HG03432 (cell line): ENCODE measurements at regions not wholly inside any gene's neighbourhood (a gene's known extent, or its start where the extent isn't known, plus 50 kb on each side); places are given as distances from the start of the nearest gene placed in this dataset.

Source experiments
- ATAC-seq: cut with Tn5 transposase; IDR thresholded peaks from one replicate; pipeline ENCODE4 v1.9.1; 2021; ENCODE audit warnings: mild to moderate bottlenecking, moderate library complexity; ENCODE audit not compliant: unreplicated experiment

DNA sequence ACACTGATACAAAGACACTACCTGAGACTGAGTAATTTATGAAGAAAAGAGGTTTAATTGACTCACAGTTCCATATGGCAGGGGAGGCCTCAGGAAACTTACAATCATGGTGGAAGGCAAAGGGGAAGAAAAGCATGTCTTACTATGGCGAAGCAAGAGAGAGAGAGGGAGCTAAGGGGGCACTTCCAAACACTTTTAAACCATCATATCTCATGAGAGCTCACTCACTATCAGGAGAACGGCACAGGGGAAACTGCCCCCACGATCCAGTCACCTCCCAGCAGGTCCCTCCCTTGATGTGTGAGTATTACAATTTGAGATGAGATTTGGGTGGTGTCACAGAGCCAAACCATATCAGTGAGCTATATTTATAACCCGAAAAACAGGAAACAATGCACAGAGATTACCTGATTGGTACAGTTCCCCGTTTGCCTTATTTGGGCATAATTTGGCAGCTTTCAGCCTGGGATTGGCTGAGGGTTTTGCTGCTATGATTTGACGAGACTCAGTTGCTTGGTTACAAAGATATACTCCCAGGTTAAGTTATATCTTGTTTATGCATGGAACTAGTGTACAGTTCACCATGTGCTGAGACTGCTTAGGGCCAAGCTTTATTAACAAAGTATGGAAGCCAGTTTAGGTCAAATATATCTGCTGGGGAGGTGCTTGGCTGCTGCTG, 184.2 kb downstream of the NR2F2 start:
- ATAC-seq: no peak

DNA sequence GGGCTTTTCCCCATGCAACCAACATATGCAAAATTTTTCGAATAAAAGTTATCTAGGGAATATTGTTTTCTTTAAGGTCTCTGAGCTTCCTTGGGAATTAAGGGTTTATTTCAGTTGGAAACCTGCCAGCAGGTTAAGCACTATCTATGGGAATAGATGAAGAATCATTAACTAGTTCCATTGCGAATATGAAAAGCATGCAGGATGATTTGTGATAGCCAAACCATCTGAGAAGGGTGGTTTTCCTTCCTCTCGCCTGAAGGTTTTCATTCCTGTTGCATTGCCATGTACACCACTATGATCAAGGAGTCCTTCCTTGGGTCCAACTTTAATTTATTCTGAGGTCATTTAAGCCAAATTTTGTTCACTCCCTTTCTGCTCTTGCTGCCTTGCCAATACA, 184.9 kb downstream of the NR2F2 start:
- ATAC-seq: no peak

DNA sequence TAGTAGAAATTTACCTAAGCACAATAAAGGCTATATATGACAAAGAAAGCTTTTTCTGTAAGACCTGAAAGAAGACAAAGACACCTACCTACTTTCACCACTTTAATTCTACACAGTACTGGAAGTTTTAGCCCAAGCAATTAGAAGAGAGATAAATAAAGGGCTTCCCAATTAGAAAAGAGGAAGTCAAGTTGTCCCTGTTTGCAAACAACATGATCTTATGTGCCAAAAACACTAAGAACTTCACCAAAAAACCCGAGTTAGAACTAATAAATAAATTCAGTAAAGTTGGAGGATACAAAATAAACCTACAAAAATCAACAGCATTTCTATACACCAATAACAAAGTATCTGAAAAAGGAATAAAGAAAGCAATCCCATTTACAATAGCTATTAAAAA, 190.9 kb downstream of the NR2F2 start:
- no peak for ATAC-seq

DNA sequence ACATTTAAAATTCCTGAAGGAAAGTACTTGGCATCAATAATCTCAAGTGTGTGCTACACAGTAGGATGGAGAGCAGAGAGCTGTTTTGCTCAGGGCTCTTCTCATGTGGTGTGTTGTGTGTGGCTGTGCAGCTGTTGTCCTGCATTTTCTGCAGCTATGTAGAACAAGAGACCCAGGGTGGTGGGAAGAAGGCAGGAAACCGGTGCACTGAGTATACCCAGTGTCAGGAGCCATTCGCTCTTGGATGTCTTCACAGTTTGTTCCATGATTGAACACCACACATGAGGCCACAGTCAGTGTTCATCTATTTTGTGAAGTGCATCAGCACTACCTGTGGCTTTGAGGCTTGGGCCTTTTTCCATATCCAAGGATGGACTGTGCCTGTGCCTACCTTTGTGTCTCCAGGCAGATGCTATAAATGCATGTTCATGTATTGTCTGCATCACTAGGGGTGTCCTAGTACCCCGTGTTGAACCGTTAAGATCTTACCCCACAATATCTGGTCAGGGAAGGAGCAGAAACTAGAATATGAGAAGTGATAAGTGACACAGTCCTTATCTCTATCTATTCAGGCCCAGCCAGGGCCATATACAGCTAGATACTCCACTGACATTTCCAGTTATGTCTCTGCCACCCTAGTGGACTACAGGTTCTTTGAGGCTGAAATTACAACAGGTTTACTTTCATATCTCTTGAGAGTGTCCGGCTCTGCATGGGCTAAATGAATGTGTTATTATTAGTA, 194.3 kb downstream of the NR2F2 start:
- ATAC-seq: no peak

DNA sequence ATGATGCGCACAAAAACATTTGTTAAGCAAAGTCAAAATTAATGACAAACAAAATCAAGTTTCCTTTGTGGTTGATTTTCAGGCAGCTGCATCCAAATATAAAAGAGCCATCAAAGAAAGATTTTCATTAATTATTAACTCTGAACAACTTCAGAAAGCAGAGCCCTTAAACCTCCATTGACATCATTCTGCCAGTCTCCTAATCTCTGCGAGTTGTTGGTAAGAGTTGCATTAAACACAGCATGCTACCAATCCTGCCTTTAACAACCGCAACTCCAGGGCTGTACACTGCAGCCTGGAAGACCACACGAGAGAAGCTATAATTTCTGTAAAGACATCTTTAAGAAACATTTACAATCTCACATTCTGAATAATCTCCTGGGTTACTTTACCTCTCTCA, 204.6 kb downstream of the NR2F2 start:
- ATAC-seq: no peak

DNA sequence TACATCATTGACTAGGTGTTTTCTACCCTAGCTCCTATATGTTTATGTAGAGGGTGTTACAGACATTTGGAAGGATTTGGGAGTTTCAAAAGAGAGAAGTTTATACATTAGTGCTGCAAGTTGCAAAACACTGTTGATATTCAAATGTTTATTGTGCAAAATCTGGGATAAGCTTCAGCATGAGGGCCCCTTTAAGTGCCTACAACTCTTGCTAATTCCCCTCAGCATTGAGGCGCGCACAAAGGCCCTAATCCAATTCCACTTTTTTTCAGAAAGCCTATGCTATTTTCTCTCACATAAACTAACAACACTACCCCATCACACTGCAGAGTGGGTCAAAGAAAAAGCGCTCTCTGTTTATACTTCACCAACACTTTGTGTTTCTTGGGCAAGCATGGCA, 208.0 kb downstream of the NR2F2 start:
- no peak for ATAC-seq

DNA sequence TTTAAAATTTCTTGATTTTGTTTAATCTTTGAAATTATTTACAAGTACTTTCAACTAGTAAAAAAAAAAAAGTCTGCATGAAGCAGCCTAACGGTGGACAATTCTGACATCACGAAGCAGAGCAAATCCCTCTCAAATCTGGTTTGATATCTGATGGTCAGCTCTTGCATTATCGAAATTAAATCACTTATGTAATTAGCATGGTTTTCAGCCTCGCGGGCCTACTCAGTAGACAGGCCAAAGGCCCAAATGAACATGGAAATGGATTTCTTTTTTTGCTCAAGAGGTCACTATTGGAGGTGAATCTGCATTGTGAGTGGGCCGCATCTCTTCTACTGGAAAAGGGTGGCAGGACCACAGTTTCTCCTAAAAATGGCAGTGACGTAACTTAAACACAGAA, 209.8 kb downstream of the NR2F2 start:
- no peak for ATAC-seq

DNA sequence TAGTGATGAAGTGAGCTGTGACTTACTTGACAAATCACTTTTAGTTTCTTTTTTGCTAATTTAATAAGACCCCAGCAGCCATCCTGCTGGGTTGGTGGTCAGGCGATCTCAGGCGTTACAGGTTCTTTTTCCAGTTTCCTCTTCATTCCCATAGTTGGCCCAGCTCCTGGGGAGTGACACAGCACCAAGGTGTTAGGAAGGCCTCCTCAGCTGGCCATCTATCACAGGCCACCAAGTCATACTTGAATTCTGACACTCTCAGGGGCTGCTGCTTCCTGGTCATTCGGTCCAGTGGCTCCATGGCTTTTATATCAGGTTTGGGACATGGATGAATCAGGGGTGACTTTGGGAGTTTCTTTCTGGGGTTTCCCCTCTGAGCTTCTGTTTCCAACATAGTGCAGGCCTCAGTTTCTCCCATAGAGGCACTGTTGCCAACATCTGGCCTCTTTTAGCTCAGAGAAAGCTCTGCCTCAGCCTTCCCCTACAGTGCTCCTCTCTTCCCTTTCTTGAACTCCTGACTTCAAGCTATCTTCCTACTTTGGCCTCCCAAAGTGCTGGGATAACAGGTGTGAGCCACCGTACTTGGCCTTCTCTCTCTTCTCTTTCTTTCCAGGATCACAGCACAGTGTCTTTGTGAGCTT, 211.8 kb downstream of the NR2F2 start:
- ATAC-seq: no peak

DNA sequence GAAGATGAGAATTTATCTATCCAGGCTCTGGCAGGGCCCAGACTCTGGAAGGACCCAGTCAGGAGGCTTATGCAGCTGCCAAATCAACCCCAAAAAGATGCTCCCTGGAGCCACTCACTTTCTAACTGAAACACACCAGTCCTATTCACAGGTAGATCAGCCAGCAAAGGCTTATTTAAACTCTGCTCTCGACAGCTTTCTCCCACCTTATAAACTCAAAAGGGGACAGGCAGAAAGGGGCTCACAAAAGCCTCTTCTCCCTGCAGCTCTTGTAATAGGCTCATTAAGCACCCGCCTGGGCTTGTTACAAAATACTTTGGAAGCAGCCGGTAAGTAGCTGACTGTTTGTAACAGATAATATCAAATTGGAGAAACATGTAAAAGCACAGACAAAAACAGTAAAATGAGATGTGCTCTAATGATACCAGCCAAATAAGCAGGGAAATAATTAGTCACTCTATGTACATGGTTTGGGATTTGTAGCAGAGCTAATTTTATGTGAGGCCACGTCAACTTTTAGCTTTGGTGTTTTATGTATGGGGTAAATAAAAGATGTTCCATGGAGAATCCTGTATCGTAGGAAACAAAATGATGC, 213.8 kb downstream of the NR2F2 start:
- ATAC-seq: no peak

DNA sequence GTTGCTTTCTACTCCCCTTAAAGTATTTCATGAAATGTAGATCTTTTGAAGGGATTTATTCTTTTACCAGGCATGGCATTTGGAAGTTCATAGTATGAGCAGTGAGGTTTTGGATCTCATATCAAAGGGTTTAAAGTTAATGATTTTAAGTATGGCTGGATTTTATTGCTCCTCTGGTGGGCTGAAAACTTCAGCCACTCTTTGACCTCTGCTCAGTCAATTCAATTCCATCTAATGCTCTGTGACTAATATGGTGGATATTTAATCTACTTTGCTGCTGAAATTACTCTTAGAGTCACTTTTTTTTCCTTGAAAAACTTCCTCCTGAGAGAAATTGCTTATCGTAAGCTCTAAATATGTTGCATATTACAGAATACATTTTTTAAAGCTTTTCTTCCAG, 218.6 kb downstream of the NR2F2 start:
- ATAC-seq: no peak

DNA sequence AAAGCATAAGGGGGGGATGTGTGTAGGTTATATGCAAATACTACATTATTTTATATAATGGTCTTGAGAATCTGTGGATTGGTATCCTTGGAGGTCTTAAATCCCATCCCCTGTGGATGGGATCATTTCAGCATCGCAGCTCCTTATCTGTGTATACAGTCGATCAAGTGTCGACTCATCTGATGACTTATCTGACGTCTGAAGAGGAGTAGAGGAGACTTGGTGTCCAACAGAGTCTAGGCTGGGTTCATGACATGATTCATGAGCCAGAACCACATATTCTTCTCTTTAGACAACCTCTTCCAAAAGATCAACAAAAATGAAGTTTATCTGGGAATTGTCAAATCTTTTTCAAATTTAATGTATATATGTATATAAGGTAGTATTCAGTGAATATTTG, 220.7 kb downstream of the NR2F2 start:
- no peak for ATAC-seq

DNA sequence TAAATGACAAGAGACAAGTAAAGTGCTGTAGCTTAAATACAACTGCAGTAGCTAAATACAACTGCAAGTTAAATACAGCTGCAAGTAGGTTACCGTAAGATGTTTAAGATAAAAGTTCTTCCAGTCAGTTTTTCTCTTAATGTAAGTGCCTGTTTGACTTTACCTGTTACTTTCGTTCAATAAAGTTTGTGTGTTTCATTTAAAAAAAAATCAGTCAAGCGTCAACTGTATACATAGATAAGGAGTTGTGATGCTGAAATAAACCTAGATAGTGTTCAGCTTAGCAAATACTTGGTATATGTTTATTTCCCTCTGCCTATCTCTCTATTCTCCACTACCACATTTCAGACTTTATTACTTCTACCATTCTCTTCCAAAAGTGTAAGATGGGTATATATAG, 221.2 kb downstream of the NR2F2 start:
- ATAC-seq: no peak

DNA sequence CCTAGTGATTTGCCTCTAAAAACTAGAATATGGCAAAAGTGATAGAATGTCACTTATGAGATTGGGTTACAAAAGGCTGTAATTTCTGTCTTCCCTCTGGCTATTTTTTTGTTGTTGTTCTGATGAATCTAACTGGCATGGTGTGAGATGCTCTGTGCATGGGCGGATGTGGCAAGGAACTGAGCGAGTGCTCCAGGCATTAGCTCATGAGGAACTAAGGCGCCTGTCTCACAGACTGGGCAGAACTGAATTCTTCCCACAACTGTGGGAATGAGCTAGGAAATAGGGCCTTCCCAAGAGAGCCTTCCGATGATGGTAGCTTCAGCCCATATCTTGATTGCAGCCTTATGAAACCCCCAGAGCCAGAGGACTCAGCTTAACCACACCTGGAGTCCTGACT, 222.5 kb downstream of the NR2F2 start:
- ATAC-seq: no peak

DNA sequence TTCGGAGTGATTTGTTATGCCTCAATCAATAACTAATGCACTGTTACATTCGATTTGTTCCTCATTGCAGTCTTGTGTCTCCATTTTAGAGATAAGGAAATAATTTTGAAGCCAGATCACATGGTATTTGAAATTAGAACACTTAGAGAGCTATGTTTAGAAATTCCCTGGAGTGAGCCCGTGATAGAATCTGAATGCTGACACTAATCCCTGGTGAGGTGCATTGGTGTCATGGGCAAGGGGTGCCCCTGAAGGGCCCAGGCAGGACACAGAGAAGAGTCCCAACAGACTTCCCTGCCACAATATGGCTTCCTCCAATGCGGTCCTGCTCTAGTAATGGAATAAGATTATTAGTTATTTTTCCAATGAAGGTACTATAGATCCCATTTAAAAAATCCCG, 223.0 kb downstream of the NR2F2 start:
- ATAC-seq: no peak

DNA sequence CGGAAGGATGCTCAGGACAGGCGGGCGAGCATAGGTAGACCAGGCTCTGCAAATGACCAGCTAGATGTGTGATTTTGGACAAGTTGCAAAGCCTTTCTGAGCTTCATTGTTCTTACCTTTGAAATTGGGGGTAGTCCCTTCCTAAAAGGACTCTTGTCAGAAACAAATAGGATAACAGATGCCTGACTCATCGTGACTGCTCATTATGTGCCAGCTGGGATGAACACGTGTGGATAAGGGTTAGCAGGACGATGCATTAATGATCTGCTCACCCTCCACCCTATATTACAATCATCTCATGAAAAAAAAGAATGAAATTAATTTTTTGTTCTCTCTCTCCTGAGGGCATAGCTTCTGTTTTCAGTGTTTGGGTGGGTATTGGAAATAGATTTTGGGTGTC, 223.4 kb downstream of the NR2F2 start:
- no peak for ATAC-seq

DNA sequence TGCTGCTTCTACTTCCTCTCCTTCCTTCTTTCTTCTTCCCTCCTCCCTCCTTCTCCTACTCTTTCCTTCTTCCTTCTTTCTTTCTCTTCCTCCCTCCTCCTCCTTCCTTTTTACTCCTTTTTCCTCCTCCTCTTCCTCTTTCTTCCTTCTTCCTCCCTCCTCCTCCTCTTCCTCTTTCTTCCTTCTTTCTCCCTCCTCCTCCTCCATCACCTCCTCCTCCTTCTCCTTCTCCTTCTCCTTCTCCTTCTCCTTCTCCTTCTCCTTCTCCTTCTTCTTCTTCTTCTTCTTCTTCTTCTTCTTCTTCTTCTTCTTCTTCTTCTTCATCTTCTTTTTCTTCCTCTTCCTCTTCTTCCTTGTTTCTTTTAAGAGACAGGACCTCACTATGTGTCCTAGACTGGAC, 224.0 kb downstream of the NR2F2 start:
- ATAC-seq: no peak

DNA sequence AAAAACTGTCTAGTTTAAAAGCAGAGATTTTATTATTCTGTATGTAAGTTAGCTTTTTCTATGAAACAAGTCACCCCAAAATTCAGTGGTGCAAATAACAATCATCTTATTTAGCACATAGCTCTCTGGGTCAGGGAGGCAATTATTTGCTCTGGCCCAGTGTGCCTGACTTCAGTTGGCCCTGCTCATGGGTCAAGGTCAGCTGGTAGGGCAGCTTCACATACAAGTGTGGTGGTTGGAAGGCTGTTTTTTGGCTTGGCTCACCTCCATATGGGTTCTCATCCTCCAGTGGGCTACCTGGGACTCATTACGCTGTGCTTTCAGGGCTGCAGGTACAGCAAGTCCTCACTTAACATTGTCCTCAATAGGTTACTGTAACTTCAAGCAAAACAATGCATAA, 228.6 kb downstream of the NR2F2 start:
- ATAC-seq: no peak

DNA sequence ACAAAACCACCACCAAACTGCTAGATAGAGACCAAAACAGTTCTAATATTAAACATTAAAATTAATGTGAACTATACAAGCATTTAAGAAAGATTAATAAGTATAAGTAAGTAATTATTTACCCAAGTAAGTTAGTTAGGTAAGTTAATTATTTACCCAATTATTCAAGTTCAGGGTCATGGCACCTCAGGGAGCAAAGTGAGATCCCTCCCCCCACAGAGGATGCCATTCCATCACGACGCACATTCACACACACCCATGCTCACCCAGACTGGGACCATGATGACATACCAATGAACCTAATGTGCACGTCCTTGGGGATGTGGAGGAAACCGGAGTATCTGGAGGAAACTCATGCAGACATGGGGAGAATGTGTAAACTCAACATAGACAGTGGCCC, 229.1 kb downstream of the NR2F2 start:
- ATAC-seq: no peak

DNA sequence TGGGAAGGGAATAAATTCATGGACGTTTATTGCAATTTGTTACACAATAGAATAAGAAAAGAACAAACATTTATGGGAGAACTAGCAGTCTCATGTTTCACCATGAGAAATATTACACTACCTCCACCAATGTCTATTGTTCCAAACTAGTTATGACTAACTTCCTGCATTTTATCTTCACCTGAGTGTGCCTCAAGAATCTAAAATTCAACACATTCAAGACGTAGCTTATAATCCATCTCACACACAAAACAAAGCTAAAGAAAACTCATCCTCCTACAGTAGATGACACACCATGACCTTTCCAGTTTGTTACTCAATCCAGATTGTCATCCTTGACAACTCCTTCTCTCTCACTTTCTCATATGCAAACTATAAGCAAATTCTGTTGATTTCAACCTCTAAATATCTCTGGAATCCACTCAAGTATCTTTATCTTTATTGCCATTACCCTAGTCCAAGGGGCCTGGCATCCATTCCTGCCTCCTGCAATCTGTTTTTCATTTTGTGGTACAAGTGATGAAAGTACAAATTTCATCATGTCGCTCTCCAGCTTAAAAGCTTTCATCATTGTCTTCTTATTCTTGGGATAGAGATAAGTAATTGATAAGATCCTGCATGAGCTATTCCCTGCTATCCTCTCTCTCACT, 229.9 kb downstream of the NR2F2 start:
- ATAC-seq: no peak

DNA sequence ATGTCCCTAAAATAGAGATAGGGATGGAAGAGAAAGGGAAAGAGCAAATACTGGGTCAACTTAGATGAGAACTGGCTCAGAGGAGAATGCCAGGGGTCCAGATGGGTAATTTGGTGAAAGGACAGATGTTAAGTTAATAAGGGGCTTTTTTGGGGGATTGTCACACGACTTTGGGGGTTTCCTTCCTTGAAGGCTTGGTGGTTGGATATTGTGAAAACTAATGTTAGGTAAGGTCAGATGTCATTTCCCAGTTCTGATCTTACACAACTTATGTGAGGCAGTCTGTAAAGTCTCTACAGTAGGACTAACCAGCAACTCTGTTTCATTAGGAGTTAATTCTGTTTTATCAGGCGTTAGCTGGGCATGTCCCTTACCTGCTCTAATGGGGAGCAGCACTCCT, 231.1 kb downstream of the NR2F2 start:
- ATAC-seq: no peak

DNA sequence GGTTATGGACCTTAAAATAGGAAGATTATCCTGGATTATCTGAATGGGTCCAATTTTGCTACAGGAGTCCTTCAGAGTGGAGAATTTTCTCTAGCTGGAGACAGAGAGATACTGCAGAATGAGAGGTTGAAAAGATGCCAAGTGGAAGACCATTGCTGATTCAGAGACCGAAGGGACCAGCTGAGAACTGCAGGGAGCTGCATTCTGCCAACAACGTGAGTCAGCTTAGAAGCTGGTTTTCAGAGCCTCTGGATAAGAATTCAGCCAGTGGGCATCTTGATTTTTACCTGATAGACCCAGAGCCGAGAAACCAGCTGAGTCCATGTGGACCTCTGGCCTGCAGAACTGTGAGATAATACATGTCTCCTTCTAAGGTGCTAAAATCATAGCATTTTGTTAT, 234.0 kb downstream of the NR2F2 start:
- ATAC-seq: no peak
